RWPE2 (cell line): ENCODE measurements at regions not wholly inside any gene's neighbourhood (a gene's known extent, or its start where the extent isn't known, plus 50 kb on each side); places are given as distances from the start of the nearest gene placed in this dataset.
"Not testable (repeated sequence)": the region's sequence is repeated elsewhere in the genome, so short reads cannot be mapped to it uniquely, and the experiment has no call there.

Experiments used
- ATAC-seq: fragments of 200-7000 bp; cut with Tn5 transposase; 3 replicates; pipeline ENCODE4 v1.9.1; 2021; ENCODE audit warnings: low read depth
- DNase-seq: peaks from one replicate; pipeline ENCODE4 v3.0.0-alpha.2; 2020; ENCODE audit warnings: low spot score
- H3K27ac ChIP-seq: fragments of 450-650 bp; 2 replicates; pipeline ENCODE4 v1.5.1; 2017; ENCODE audit warnings: mild to moderate bottlenecking; ENCODE audit not compliant: poor library complexity, severe bottlenecking
- H3K27me3 ChIP-seq: fragments of 250-450 bp; sonication (Bioruptor Pico); 2 replicates; pipeline ENCODE4 v1.5.1; 2021; ENCODE audit warnings: mild to moderate bottlenecking, moderate library complexity; ENCODE audit not compliant: insufficient read depth, poor library complexity, severe bottlenecking
- H3K36me3 ChIP-seq: fragments of 250-450 bp; sonication (Bioruptor Pico); 2 replicates; pipeline ENCODE4 v1.5.1; 2020; ENCODE audit warnings: low read depth, mild to moderate bottlenecking, moderate library complexity
- H3K4me1 ChIP-seq: fragments of 250-450 bp; sonication (Bioruptor Pico); 2 replicates; pipeline ENCODE4 v1.5.1; 2021; ENCODE audit warnings: mild to moderate bottlenecking, moderate library complexity; ENCODE audit not compliant: insufficient read depth, poor library complexity, severe bottlenecking
- H3K4me3 ChIP-seq: fragments of 250-450 bp; sonication (Bioruptor Pico); 2 replicates; pipeline ENCODE4 v1.5.1; 2021; ENCODE audit warnings: mild to moderate bottlenecking, moderate library complexity; ENCODE audit not compliant: severe bottlenecking
- H3K9me3 ChIP-seq: fragments of 250-450 bp; sonication (Bioruptor Pico); 2 replicates; pipeline ENCODE4 v1.5.1; 2021; ENCODE audit warnings: mild to moderate bottlenecking, moderate library complexity; ENCODE audit not compliant: severe bottlenecking
- TF ChIP-seq, protein P1 (sequence below): fragments of 450-650 bp; IDR thresholded peaks from one replicate; pipeline ENCODE4 v1.5.1; 2017; ENCODE audit warnings: mild to moderate bottlenecking, moderate library complexity; ENCODE audit not compliant: poor library complexity, severe bottlenecking

DNA sequence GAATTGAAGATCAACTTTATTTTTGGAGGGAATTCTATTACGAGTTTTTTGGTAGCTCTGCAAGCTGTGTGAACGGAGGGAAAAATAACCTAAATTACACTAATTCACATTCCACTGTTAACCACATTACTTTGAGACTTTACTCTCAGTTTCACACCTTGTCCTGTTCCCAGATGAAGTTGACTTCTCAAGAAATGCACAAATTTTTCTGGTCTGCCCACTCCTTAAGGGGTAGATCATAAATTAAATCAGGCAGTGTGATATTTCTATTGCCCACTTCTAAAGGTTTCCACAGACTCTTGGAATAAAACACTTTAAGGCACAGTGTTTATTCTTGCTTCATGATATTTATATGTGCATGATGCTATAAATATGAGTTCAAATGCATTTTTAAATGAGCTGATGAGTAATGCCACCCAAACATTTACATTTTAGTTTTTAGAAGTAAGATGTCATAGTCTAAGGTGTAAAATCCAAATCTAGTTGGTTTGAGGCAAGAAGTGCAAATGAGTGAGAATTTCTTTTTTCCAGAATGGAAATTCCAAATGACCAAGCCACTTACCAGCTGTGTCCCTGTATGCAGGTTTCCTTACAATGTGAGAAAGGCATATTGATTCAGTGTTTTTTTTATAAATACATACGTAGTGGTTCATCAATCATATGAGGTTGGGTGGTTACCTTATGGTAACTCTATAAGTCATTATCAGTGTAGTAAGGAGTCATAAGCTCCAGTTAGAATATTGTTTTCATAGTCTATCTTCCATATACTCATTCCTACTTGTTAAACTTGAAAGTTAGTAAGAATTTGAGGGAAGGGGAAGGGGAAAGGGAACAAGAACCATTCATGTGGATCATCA, 437.7 kb upstream of the MEF2C start:
- H3K27ac ChIP-seq, result no peak overlapping the region
- no peaks in the 10 kb centered on the region for H3K36me3 ChIP-seq
- TF ChIP-seq, protein P1, sequence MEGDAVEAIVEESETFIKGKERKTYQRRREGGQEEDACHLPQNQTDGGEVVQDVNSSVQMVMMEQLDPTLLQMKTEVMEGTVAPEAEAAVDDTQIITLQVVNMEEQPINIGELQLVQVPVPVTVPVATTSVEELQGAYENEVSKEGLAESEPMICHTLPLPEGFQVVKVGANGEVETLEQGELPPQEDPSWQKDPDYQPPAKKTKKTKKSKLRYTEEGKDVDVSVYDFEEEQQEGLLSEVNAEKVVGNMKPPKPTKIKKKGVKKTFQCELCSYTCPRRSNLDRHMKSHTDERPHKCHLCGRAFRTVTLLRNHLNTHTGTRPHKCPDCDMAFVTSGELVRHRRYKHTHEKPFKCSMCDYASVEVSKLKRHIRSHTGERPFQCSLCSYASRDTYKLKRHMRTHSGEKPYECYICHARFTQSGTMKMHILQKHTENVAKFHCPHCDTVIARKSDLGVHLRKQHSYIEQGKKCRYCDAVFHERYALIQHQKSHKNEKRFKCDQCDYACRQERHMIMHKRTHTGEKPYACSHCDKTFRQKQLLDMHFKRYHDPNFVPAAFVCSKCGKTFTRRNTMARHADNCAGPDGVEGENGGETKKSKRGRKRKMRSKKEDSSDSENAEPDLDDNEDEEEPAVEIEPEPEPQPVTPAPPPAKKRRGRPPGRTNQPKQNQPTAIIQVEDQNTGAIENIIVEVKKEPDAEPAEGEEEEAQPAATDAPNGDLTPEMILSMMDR, result no peak
- DNase-seq (no peak), ATAC-seq (no peak)
- no peaks in the 10 kb centered on the region for H3K27me3 ChIP-seq
- peaks cover 2% of the 10 kb centered on the region for H3K9me3 ChIP-seq
- H3K4me1 ChIP-seq, result no peaks in the 10 kb centered on the region
- H3K4me3 ChIP-seq, result no peak overlapping the region

GRCh38 chr5:89317838-89318237, 434.9 kb upstream of the MEF2C start:
- H3K27me3 ChIP-seq, H3K4me3 ChIP-seq, ATAC-seq, DNase-seq, H3K9me3 ChIP-seq, H3K36me3 ChIP-seq, H3K27ac ChIP-seq: not testable (repeated sequence)
- H3K4me1 ChIP-seq, result peaks cover 19% of the 10 kb centered on the region

- no peak for ATAC-seq
- H3K27ac ChIP-seq, result peak overlapping the region; percentile 64
- no peaks in the 10 kb centered on the region for H3K27me3 ChIP-seq
- H3K36me3 ChIP-seq, result no peaks in the 10 kb centered on the region
- no peak for DNase-seq
- H3K4me3 ChIP-seq, result no peak overlapping the region
- no peaks in the 10 kb centered on the region for H3K9me3 ChIP-seq
- TF ChIP-seq, protein P1, result no peak
- H3K4me1 ChIP-seq, result peaks cover 19% of the 10 kb centered on the region
Observed at GRCh38 chr5:89315286-89316100, 432.5 kb upstream of the MEF2C start.

DNA sequence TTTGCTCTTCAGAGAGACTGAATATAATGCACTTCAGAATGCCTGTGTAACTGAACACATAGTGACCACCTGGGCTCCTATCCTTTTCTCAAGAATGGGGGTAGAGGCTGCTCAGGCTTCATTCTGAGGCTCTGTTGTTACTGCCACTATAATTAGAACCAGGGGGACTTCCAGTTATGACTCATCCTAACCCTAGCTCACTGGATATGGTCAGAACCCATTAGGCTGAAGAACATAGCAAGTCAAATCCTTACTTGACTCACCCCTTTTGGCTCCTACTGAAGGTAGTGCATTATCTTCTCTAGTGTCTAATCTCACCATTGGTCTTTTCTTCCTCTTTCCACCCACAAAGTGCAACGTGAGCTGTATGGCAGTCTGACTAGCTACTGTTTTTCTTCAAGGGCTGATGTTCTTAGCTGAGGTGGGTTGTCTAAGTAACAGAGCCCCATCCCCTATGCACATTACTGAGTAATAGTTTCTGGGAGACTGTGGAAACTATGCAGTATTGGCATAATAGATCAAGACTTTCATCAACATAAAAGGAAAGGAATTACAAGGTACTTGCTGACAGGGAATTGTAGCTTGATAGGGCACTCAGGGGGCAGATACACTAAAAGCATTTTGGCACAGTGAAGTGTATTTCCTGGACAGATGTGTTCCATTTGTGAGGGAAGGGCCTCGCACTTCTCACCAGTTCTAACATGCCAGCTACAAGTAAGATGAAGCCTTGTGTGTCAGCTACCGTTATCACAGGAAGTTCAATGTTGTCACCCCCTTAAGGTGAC, 431.0 kb upstream of the MEF2C start:
- TF ChIP-seq, protein P1, result no peak
- ATAC-seq, result peak; percentile 65
- no peak overlapping the region for H3K4me3 ChIP-seq
- no peaks in the 10 kb centered on the region for H3K27me3 ChIP-seq
- no peak for DNase-seq
- peak overlapping the region; percentile 64 for H3K27ac ChIP-seq
- no peaks in the 10 kb centered on the region for H3K36me3 ChIP-seq
- no peaks in the 10 kb centered on the region for H3K9me3 ChIP-seq
- peaks cover 19% of the 10 kb centered on the region for H3K4me1 ChIP-seq

GRCh38 chr5:89313044-89313443, 430.1 kb upstream of the MEF2C start:
- peak; percentile 86 for ATAC-seq
- peaks cover 19% of the 10 kb centered on the region for H3K4me1 ChIP-seq
- no peaks in the 10 kb centered on the region for H3K9me3 ChIP-seq
- TF ChIP-seq, protein P1, result no peak
- no peaks in the 10 kb centered on the region for H3K27me3 ChIP-seq
- H3K4me3 ChIP-seq, result no peak overlapping the region
- H3K27ac ChIP-seq, result peak overlapping the region; percentile 64
- no peaks in the 10 kb centered on the region for H3K36me3 ChIP-seq
- peak; percentile 60 for DNase-seq
